ENCODE measurements at regions not wholly inside any gene's neighbourhood (a gene's known extent, or its start where the extent isn't known, plus 50 kb on each side); places are given as distances from the start of the nearest gene placed in this dataset.

DNA sequence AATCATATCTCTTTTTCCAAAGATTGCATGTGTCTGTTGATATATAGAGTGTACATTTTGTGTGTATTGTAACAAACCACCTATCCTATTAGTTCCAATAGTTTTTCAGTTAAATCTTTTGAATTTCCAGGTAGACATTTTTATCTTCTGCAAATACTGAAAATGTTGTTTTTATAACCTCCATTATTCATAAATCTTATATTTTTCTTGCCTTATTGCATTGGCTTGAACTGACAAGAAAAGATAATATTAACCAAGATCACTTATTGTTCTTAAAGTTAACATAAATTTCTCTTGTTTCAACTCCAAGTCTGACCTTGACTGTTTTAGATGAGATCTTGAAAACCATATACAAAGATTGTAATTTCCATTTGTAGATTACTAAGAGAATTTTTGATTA, 251.6 kb downstream of the IRX2 start:
- Histone ChIP-seq H3K4me1 (ENCODE audit: insufficient read depth, low read length) (no peaks in the 10 kb centered on the region), H4K20me1 (ENCODE audit: insufficient read depth, low read length) (no peaks in the 10 kb centered on the region), H3K4me3 (ENCODE audit: low read depth in 1 of 2, low read length in 2 of 2) (no peak overlapping the region), H3K9ac (ENCODE audit: low read depth, low read length) (no peak overlapping the region), H3K4me2 (ENCODE audit: insufficient read depth, low read length) (no peak overlapping the region), H3K79me2 (ENCODE audit: insufficient read depth, low read length) (no peaks in the 10 kb centered on the region), H3K27ac (ENCODE audit: low read length) (no peak overlapping the region), H2AFZ (ENCODE audit: low read depth, low read length) (no peak overlapping the region), H3K27me3 (ENCODE audit: insufficient read depth, low read length, poor library complexity) (no peaks in the 10 kb centered on the region), H3K36me3 (ENCODE audit: insufficient read depth, low read length) (no peaks in the 10 kb centered on the region), H3K9me3 (ENCODE audit: insufficient read depth, low read length, severe bottlenecking) (peaks cover 9% of the 10 kb centered on the region)
- ATAC-seq (ENCODE audit: insufficient read depth, low read depth) (no peak), DNase-seq (no peak)
- no peak for TF ChIP-seq EZH2 (IDR thresholded peaks at IDR 0.05; ENCODE audit: borderline replicate concordance, low read depth, low read length, severe bottlenecking)
- TF ChIP-seq, protein P1, sequence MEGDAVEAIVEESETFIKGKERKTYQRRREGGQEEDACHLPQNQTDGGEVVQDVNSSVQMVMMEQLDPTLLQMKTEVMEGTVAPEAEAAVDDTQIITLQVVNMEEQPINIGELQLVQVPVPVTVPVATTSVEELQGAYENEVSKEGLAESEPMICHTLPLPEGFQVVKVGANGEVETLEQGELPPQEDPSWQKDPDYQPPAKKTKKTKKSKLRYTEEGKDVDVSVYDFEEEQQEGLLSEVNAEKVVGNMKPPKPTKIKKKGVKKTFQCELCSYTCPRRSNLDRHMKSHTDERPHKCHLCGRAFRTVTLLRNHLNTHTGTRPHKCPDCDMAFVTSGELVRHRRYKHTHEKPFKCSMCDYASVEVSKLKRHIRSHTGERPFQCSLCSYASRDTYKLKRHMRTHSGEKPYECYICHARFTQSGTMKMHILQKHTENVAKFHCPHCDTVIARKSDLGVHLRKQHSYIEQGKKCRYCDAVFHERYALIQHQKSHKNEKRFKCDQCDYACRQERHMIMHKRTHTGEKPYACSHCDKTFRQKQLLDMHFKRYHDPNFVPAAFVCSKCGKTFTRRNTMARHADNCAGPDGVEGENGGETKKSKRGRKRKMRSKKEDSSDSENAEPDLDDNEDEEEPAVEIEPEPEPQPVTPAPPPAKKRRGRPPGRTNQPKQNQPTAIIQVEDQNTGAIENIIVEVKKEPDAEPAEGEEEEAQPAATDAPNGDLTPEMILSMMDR (IDR thresholded peaks at IDR 0.05; ENCODE audit: borderline replicate concordance, extremely low read depth, low read length, poor library complexity, severe bottlenecking), result no peak

DNA sequence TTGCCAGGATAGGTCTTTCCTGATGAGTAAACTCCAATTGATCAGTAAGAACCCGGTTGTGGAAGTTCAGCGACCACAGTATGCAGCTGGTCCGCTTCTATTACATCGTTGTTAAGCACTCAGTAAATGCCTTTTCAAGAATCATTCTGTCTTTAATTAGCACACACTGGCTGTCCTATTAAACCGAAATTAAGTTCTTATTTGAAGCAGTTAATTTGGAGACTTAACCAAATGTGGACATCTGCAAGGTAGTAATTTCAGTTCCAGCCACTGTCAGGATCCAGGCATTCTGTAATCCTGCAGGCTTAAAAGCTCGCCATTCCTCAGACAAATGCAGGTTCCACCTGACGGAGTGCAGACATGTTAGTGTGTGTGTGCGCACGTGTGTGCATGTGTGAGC, 254.6 kb downstream of the IRX2 start:
- no peak for TF ChIP-seq EZH2 (IDR thresholded peaks at IDR 0.05; ENCODE audit: borderline replicate concordance, low read depth, low read length, severe bottlenecking)
- TF ChIP-seq, protein P1 (IDR thresholded peaks at IDR 0.05; ENCODE audit: borderline replicate concordance, extremely low read depth, low read length, poor library complexity, severe bottlenecking), result no peak
- Histone ChIP-seq H3K27me3 (ENCODE audit: insufficient read depth, low read length, poor library complexity) (no peaks in the 10 kb centered on the region), H3K9me3 (ENCODE audit: insufficient read depth, low read length, severe bottlenecking) (peaks cover 9% of the 10 kb centered on the region), H3K4me1 (ENCODE audit: insufficient read depth, low read length) (no peaks in the 10 kb centered on the region), H2AFZ (ENCODE audit: low read depth, low read length) (no peak overlapping the region), H3K27ac (ENCODE audit: low read length) (no peak overlapping the region), H3K9ac (ENCODE audit: low read depth, low read length) (no peak overlapping the region), H3K79me2 (ENCODE audit: insufficient read depth, low read length) (no peaks in the 10 kb centered on the region), H3K36me3 (ENCODE audit: insufficient read depth, low read length) (no peaks in the 10 kb centered on the region), H4K20me1 (ENCODE audit: insufficient read depth, low read length) (no peaks in the 10 kb centered on the region), H3K4me3 (ENCODE audit: low read depth in 1 of 2, low read length in 2 of 2) (no peak overlapping the region), H3K4me2 (ENCODE audit: insufficient read depth, low read length) (no peak overlapping the region)
- no peak for ATAC-seq (ENCODE audit: insufficient read depth, low read depth)
- DNase-seq, result no peak

DNA sequence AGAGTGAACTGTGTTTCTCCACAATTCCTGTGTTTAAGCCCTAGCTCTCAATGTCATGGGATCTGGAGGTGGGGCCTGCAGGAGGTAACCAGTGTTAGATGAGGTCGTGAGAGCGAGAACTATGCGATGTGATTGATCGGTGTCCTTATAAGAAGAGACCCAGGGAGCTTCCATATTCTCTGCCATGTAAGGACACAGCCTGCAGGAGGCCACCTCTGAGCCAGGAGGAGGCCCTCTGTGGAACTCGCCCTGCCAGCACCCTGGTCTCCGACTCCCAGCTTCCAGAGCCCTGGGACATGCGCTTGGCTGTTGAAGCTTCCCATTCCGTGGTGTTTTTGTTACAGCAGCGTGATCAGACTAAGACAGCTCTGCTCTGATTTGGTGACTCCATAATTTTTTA, 255.4 kb downstream of the IRX2 start:
- H3K9me3 ChIP-seq (ENCODE audit: insufficient read depth, low read length, severe bottlenecking), result peaks cover 9% of the 10 kb centered on the region
- H2AFZ ChIP-seq (ENCODE audit: low read depth, low read length), result no peak overlapping the region
- no peak for DNase-seq
- ATAC-seq (ENCODE audit: insufficient read depth, low read depth), result no peak
- H3K36me3 ChIP-seq (ENCODE audit: insufficient read depth, low read length), result no peaks in the 10 kb centered on the region
- no peak overlapping the region for H3K4me3 ChIP-seq (ENCODE audit: low read depth in 1 of 2, low read length in 2 of 2)
- no peak overlapping the region for H3K27ac ChIP-seq (ENCODE audit: low read length)
- H3K9ac ChIP-seq (ENCODE audit: low read depth, low read length), result no peak overlapping the region
- H3K4me1 ChIP-seq (ENCODE audit: insufficient read depth, low read length), result no peaks in the 10 kb centered on the region
- H3K27me3 ChIP-seq (ENCODE audit: insufficient read depth, low read length, poor library complexity), result no peaks in the 10 kb centered on the region
- no peaks in the 10 kb centered on the region for H3K79me2 ChIP-seq (ENCODE audit: insufficient read depth, low read length)
- TF ChIP-seq, protein P1 (IDR thresholded peaks at IDR 0.05; ENCODE audit: borderline replicate concordance, extremely low read depth, low read length, poor library complexity, severe bottlenecking), result no peak
- TF ChIP-seq EZH2 (IDR thresholded peaks at IDR 0.05; ENCODE audit: borderline replicate concordance, low read depth, low read length, severe bottlenecking), result no peak
- H3K4me2 ChIP-seq (ENCODE audit: insufficient read depth, low read length), result no peak overlapping the region
- no peaks in the 10 kb centered on the region for H4K20me1 ChIP-seq (ENCODE audit: insufficient read depth, low read length)

- Histone ChIP-seq H3K79me2 (ENCODE audit: insufficient read depth, low read length) (no peaks in the 10 kb centered on the region), H3K27ac (ENCODE audit: low read length) (no peak overlapping the region), H3K9me3 (ENCODE audit: insufficient read depth, low read length, severe bottlenecking) (no peaks in the 10 kb centered on the region), H3K4me2 (ENCODE audit: insufficient read depth, low read length) (no peak overlapping the region), H2AFZ (ENCODE audit: low read depth, low read length) (no peak overlapping the region), H3K27me3 (ENCODE audit: insufficient read depth, low read length, poor library complexity) (no peaks in the 10 kb centered on the region), H4K20me1 (ENCODE audit: insufficient read depth, low read length) (no peaks in the 10 kb centered on the region), H3K36me3 (ENCODE audit: insufficient read depth, low read length) (no peaks in the 10 kb centered on the region), H3K4me3 (ENCODE audit: low read depth in 1 of 2, low read length in 2 of 2) (no peak overlapping the region), H3K4me1 (ENCODE audit: insufficient read depth, low read length) (no peaks in the 10 kb centered on the region), H3K9ac (ENCODE audit: low read depth, low read length) (no peak overlapping the region)
- ATAC-seq (ENCODE audit: insufficient read depth, low read depth) (no peak), DNase-seq (no peak)
- TF ChIP-seq, protein P1 (IDR thresholded peaks at IDR 0.05; ENCODE audit: borderline replicate concordance, extremely low read depth, low read length, poor library complexity, severe bottlenecking), result no peak
- no peak for TF ChIP-seq EZH2 (IDR thresholded peaks at IDR 0.05; ENCODE audit: borderline replicate concordance, low read depth, low read length, severe bottlenecking)
These were observed 258.1 kb downstream of the IRX2 start for GRCh38 chr5:2493356-2493755.

Measured in DND-41 (cell line).